ENCODE measurements at regions not wholly inside any gene's neighbourhood (a gene's known extent, or its start where the extent isn't known, plus 50 kb on each side); places are given as distances from the start of the nearest gene placed in this dataset.

GRCh38 chr3:7915356-7915755 lies 586.3 kb upstream of the LMCD1 start:
- no peak for DNase-seq

- no peak for DNase-seq
Measured at GRCh38 chr3:7917443-7918151, 584.0 kb upstream of the LMCD1 start.

- no peak for DNase-seq
Measured at GRCh38 chr3:7920211-7920610, 581.4 kb upstream of the LMCD1 start.

- no peak for DNase-seq
Measured at GRCh38 chr3:7924228-7924627, 577.4 kb upstream of the LMCD1 start.

GRCh38 chr3:7927015-7927414 lies 574.6 kb upstream of the LMCD1 start:
- DNase-seq = no peak

GRCh38 chr3:7927864-7928263 lies 573.8 kb upstream of the LMCD1 start:
- DNase-seq = no peak

- no peak for DNase-seq
Measured at GRCh38 chr3:7929319-7929889, 572.2 kb upstream of the LMCD1 start.

GRCh38 chr3:7934362-7934761 lies 567.3 kb upstream of the LMCD1 start:
- DNase-seq = no peak

- no peak for DNase-seq
Measured at GRCh38 chr3:7947930-7948329, 553.7 kb upstream of the LMCD1 start.

- DNase-seq = no peak
Measured at GRCh38 chr3:7950890-7951289, 550.7 kb upstream of the LMCD1 start.

- no peak for DNase-seq
Measured at GRCh38 chr3:7953449-7954014, 548.1 kb upstream of the LMCD1 start.

- no peak for DNase-seq
Measured at GRCh38 chr3:7957024-7957423, 544.6 kb upstream of the LMCD1 start.

GRCh38 chr3:7959094-7959493 lies 542.5 kb upstream of the LMCD1 start:
- DNase-seq = no peak

GRCh38 chr3:7960601-7961000 lies 541.0 kb upstream of the LMCD1 start:
- no peak for DNase-seq

GRCh38 chr3:7962301-7962700 lies 539.3 kb upstream of the LMCD1 start:
- no peak for DNase-seq

- no peak for DNase-seq
Measured at GRCh38 chr3:7964899-7965298, 536.7 kb upstream of the LMCD1 start.

- no peak for DNase-seq
Measured at GRCh38 chr3:7973006-7973405, 528.6 kb upstream of the LMCD1 start.

GRCh38 chr3:7977245-7978086 lies 524.2 kb upstream of the LMCD1 start:
- no peak for DNase-seq

- DNase-seq = no peak
Measured at GRCh38 chr3:7978087-7978422, 523.6 kb upstream of the LMCD1 start.

GRCh38 chr3:7982126-7982525 lies 519.5 kb upstream of the LMCD1 start:
- no peak for DNase-seq

GRCh38 chr3:7999384-7999783 lies 502.2 kb upstream of the LMCD1 start:
- no peak for DNase-seq

- no peak for DNase-seq
Measured at GRCh38 chr3:8001307-8001706, 500.3 kb upstream of the LMCD1 start.

GRCh38 chr3:8001712-8002111 lies 499.9 kb upstream of the LMCD1 start:
- DNase-seq = no peak

GRCh38 chr3:8011902-8012301 lies 489.7 kb upstream of the LMCD1 start:
- no peak for DNase-seq
